SK-N-SH (cell line): ENCODE measurements at regions not wholly inside any gene's neighbourhood (a gene's known extent, or its start where the extent isn't known, plus 50 kb on each side); places are given as distances from the start of the nearest gene placed in this dataset.

ENCODE experiments used
- CTCF ChIA-PET: fragments of 300-600, 350-600 bp; formaldehyde crosslinking; extraction: SDS; loops from one replicate; lab custom pipeline; 2021; lab: Yijun Ruan, JAX
- POLR2A ChIA-PET: fragments of 350-600 bp; sonication (Branson Sonifier 250); formaldehyde crosslinking; extraction: SDS; loops from one replicate; lab custom pipeline; 2020; ENCODE audit warnings: antibody characterized with exemption, inconsistent platforms; lab: Yijun Ruan, JAX
- DNase-seq: peaks from one replicate; pipeline ENCODE4 v3.0.0; 2012
- H2AFZ ChIP-seq: fragments of 200-600 bp; sonication (generic); 2 replicates; pipeline ENCODE4 v1.8.1; 2016; ENCODE audit warnings: antibody characterized with exemption, mild to moderate bottlenecking, low read depth
- H3F3A ChIP-seq: fragments of 200-600 bp; sonication (generic); replicated peaks from 2 replicates; pipeline ENCODE3; 2016; ENCODE audit warnings: antibody characterized with exemption, mild to moderate bottlenecking; ENCODE audit not compliant: insufficient read depth
- H3K27ac ChIP-seq, 2 experiments: fragments of 200-500 bp in 1 of 2; fragments of 200-600 bp in 1 of 2; sonication (Bioruptor generic) in 1 of 2; sonication (generic), shearing (Covaris generic) in 1 of 2; 2 replicates each; pipeline versions ENCODE4 v1.5.1 to v1.6.1; 2014 to 2016; ENCODE audit warnings: low read depth in 2 of 2, inconsistent platforms in 1 of 2, low read length in 1 of 2, mild to moderate bottlenecking in 1 of 2, mixed read lengths in 1 of 2
- H3K27me3 ChIP-seq: fragments of 200-600 bp; sonication (generic), shearing (Covaris generic); 2 replicates; pipeline ENCODE4 v1.6.1; 2016; ENCODE audit warnings: mixed run types; ENCODE audit not compliant: insufficient read depth
- H3K36me3 ChIP-seq, 2 experiments: fragments of 200-500 bp in 1 of 2; fragments of 200-600 bp in 1 of 2; sonication (Bioruptor generic) in 1 of 2; sonication (generic) in 1 of 2; replicated peaks in 1 of 2; 2 replicates each; pipeline versions ENCODE3 to v1.5.1; 2014 to 2016; ENCODE audit warnings: low read length in 1 of 2, mild to moderate bottlenecking in 1 of 2; ENCODE audit not compliant: insufficient read depth in 2 of 2, control insufficient read depth in 1 of 2
- H3K4me1 ChIP-seq, 2 experiments: fragments of 200-500 bp in 1 of 2; fragments of 200-600 bp in 1 of 2; sonication (Bioruptor generic) in 1 of 2; sonication (generic), shearing (Covaris generic) in 1 of 2; 2 replicates each; pipeline versions ENCODE4 v1.5.1 to v1.6.1; 2014 to 2016; ENCODE audit warnings: low read depth in 1 of 2, low read length in 1 of 2, mixed run types in 1 of 2; ENCODE audit not compliant: insufficient read depth in 2 of 2, control insufficient read depth in 1 of 2
- H3K4me2 ChIP-seq: fragments of 200-600 bp; sonication (generic), shearing (Covaris generic); 2 replicates; pipeline ENCODE4 v1.6.1; 2017; ENCODE audit warnings: mixed run types
- H3K4me3 ChIP-seq, 2 experiments: fragments of 200-500 bp in 1 of 2; fragments of 200-600 bp in 1 of 2; sonication (Bioruptor generic) in 1 of 2; sonication (generic), shearing (Covaris generic) in 1 of 2; 2 replicates each; pipeline versions ENCODE4 v1.5.1 to v1.8.1; 2014 to 2016; ENCODE audit warnings: low read depth in 2 of 2, inconsistent platforms in 1 of 2, low read length in 1 of 2, mild to moderate bottlenecking in 1 of 2, mixed read lengths in 1 of 2, moderate library complexity in 1 of 2
- H3K79me2 ChIP-seq: fragments of 200-600 bp; sonication (generic); 2 replicates; pipeline ENCODE4 v1.8.1; 2017; ENCODE audit warnings: mild to moderate bottlenecking; ENCODE audit not compliant: insufficient read depth
- H3K9ac ChIP-seq: fragments of 200-600 bp; sonication (generic); 2 replicates; pipeline ENCODE4 v1.6.1; 2017; ENCODE audit warnings: mixed run types
- H3K9me2 ChIP-seq: fragments of 200-600 bp; sonication (generic); 2 replicates; pipeline ENCODE4 v1.6.1; 2017; ENCODE audit warnings: mixed run types
- H3K9me3 ChIP-seq: fragments of 200-600 bp; sonication (generic); 2 replicates; pipeline ENCODE4 v1.6.1; 2017; ENCODE audit warnings: mixed run types, mild to moderate bottlenecking, moderate library complexity
- H4K20me1 ChIP-seq: fragments of 200-600 bp; sonication (generic); 2 replicates; pipeline ENCODE4 v1.6.1; 2017; ENCODE audit warnings: mild to moderate bottlenecking, mixed run types; ENCODE audit not compliant: insufficient read depth
- CHD2 ChIP-seq: fragments of 150-350 bp; IDR thresholded peaks from 2 replicates; pipeline ENCODE4 v1.6.1; 2018; ENCODE audit warnings: low read length; ENCODE audit not compliant: partially characterized antibody
- FOSL2 ChIP-seq: IDR thresholded peaks from 2 replicates; pipeline ENCODE4 v1.4.0; 2012; ENCODE audit warnings: low read depth, mild to moderate bottlenecking, moderate library complexity, borderline replicate concordance
- FOXM1 ChIP-seq: IDR thresholded peaks from 2 replicates; pipeline ENCODE4 v1.4.0; 2012; ENCODE audit warnings: low read depth, mild to moderate bottlenecking
- MEF2A ChIP-seq: IDR thresholded peaks from 2 replicates; pipeline ENCODE4 v1.4.0; 2012; ENCODE audit warnings: low read depth, borderline replicate concordance
- NFIC ChIP-seq: IDR thresholded peaks from 2 replicates; pipeline ENCODE4 v1.4.0; 2012; ENCODE audit warnings: borderline replicate concordance
- NRF1 ChIP-seq: IDR thresholded peaks from 2 replicates; pipeline ENCODE4 v1.6.1; 2012; ENCODE audit warnings: low read depth, mild to moderate bottlenecking, low read length
- PBX3 ChIP-seq: IDR thresholded peaks from 2 replicates; pipeline ENCODE4; 2012
- RFX5 ChIP-seq: IDR thresholded peaks from 2 replicates; pipeline ENCODE4 v1.6.1; 2012; ENCODE audit warnings: mild to moderate bottlenecking, improper control_type of control experiment, low read length
- RXRA ChIP-seq: IDR thresholded peaks from 2 replicates; pipeline ENCODE4 v1.4.0; 2012; ENCODE audit warnings: low read depth, mild to moderate bottlenecking, borderline replicate concordance
- TAF1 ChIP-seq: IDR thresholded peaks from 2 replicates; pipeline ENCODE4 v1.6.1; 2012; ENCODE audit warnings: low read depth, mild to moderate bottlenecking, low read length, moderate library complexity, borderline replicate concordance
- TCF12 ChIP-seq: IDR thresholded peaks from 2 replicates; pipeline ENCODE4 v1.4.0; 2012
- USF1 ChIP-seq: IDR thresholded peaks from 2 replicates; pipeline ENCODE4 v1.4.0; 2012; ENCODE audit warnings: low read depth, borderline replicate concordance
- YY1 ChIP-seq: IDR thresholded peaks from 2 replicates; pipeline ENCODE4 v1.4.0; 2012; ENCODE audit warnings: low read depth, mild to moderate bottlenecking
- WGBS: methylation state at CpG from one replicate; pipeline ENCODE4 v1.1.6; 2017; ENCODE audit warnings: low lambda C conversion rate; 5-methylcytosine and 5-hydroxymethylcytosine counted together
- TF ChIP-seq, protein P1 (sequence below): fragments of 200-600 bp; sonication (generic); IDR thresholded peaks from 2 replicates; pipeline ENCODE4 v1.6.1; 2017; ENCODE audit warnings: antibody characterized with exemption, mild to moderate bottlenecking, moderate library complexity
- TF ChIP-seq, protein P2 (sequence below): fragments of 150-350 bp; IDR thresholded peaks from 2 replicates; pipeline ENCODE4 v1.6.1; 2017; ENCODE audit warnings: antibody characterized with exemption, low read length, low read depth, borderline replicate concordance
- TF ChIP-seq, protein P3 (sequence below): IDR thresholded peaks from 2 replicates; pipeline ENCODE4 v1.6.1; 2012; ENCODE audit warnings: mild to moderate bottlenecking, low read depth, low read length, moderate library complexity

GRCh38 chr4:126479709-126480108 lies 1153.0 kb upstream of the INTU start:
- no peak overlapping the region for H3K4me3 ChIP-seq
- no peaks in the 10 kb centered on the region for H4K20me1 ChIP-seq
- no peak overlapping the region for H3K9ac ChIP-seq
- ChIA-PET POLR2A (no interaction called here), CTCF (no interaction called here)
- H3F3A ChIP-seq: no peaks in the 10 kb centered on the region
- H3K36me3 ChIP-seq: no peaks in the 10 kb centered on the region
- H3K9me3 ChIP-seq: no peaks in the 10 kb centered on the region
- H3K9me2 ChIP-seq: no peaks in the 10 kb centered on the region
- no peak for DNase-seq
- H3K79me2 ChIP-seq: no peaks in the 10 kb centered on the region
- TF ChIP-seq PBX3 (no peak), TAF1 (no peak), TCF12 (no peak), FOXM1 (no peak), NFIC (no peak), RFX5 (no peak), YY1 (no peak), USF1 (no peak), FOSL2 (no peak), RXRA (no peak), NRF1 (no peak), MEF2A (no peak), CHD2 (no peak)
- TF ChIP-seq, protein P1, sequence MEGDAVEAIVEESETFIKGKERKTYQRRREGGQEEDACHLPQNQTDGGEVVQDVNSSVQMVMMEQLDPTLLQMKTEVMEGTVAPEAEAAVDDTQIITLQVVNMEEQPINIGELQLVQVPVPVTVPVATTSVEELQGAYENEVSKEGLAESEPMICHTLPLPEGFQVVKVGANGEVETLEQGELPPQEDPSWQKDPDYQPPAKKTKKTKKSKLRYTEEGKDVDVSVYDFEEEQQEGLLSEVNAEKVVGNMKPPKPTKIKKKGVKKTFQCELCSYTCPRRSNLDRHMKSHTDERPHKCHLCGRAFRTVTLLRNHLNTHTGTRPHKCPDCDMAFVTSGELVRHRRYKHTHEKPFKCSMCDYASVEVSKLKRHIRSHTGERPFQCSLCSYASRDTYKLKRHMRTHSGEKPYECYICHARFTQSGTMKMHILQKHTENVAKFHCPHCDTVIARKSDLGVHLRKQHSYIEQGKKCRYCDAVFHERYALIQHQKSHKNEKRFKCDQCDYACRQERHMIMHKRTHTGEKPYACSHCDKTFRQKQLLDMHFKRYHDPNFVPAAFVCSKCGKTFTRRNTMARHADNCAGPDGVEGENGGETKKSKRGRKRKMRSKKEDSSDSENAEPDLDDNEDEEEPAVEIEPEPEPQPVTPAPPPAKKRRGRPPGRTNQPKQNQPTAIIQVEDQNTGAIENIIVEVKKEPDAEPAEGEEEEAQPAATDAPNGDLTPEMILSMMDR: no peak; the same call in 1 of the 2 replicates
- TF ChIP-seq, protein P2, sequence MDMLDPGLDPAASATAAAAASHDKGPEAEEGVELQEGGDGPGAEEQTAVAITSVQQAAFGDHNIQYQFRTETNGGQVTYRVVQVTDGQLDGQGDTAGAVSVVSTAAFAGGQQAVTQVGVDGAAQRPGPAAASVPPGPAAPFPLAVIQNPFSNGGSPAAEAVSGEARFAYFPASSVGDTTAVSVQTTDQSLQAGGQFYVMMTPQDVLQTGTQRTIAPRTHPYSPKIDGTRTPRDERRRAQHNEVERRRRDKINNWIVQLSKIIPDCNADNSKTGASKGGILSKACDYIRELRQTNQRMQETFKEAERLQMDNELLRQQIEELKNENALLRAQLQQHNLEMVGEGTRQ: no peak
- TF ChIP-seq, protein P3, sequence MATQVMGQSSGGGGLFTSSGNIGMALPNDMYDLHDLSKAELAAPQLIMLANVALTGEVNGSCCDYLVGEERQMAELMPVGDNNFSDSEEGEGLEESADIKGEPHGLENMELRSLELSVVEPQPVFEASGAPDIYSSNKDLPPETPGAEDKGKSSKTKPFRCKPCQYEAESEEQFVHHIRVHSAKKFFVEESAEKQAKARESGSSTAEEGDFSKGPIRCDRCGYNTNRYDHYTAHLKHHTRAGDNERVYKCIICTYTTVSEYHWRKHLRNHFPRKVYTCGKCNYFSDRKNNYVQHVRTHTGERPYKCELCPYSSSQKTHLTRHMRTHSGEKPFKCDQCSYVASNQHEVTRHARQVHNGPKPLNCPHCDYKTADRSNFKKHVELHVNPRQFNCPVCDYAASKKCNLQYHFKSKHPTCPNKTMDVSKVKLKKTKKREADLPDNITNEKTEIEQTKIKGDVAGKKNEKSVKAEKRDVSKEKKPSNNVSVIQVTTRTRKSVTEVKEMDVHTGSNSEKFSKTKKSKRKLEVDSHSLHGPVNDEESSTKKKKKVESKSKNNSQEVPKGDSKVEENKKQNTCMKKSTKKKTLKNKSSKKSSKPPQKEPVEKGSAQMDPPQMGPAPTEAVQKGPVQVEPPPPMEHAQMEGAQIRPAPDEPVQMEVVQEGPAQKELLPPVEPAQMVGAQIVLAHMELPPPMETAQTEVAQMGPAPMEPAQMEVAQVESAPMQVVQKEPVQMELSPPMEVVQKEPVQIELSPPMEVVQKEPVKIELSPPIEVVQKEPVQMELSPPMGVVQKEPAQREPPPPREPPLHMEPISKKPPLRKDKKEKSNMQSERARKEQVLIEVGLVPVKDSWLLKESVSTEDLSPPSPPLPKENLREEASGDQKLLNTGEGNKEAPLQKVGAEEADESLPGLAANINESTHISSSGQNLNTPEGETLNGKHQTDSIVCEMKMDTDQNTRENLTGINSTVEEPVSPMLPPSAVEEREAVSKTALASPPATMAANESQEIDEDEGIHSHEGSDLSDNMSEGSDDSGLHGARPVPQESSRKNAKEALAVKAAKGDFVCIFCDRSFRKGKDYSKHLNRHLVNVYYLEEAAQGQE: no peak
- 75% methylated on average over 7 of the region's 7 CpGs for WGBS
- no peaks in the 10 kb centered on the region for H3K27me3 ChIP-seq
- no peaks in the 10 kb centered on the region for H3K4me1 ChIP-seq
- H3K27ac ChIP-seq: no peak overlapping the region
- H2AFZ ChIP-seq: no peak overlapping the region
- no peak overlapping the region for H3K4me2 ChIP-seq
